GM12891 (cell line): ENCODE measurements at regions not wholly inside any gene's neighbourhood (a gene's known extent, or its start where the extent isn't known, plus 50 kb on each side); places are given as distances from the start of the nearest gene placed in this dataset.

ENCODE experiments used
- POLR2A ChIP-seq: IDR thresholded peaks from 2 replicates; pipeline ENCODE4 v1.6.1; 2011; ENCODE audit warnings: low read depth, low read length, control low read depth
- POLR2AphosphoS5 ChIP-seq: IDR thresholded peaks from 2 replicates; pipeline ENCODE4 v1.6.1; 2011; ENCODE audit warnings: low read depth, low read length, control low read depth
- POU2F2 ChIP-seq: IDR thresholded peaks from 2 replicates; pipeline ENCODE4 v1.6.1; 2011; ENCODE audit warnings: low read depth, mild to moderate bottlenecking, control low read depth, low read length, moderate library complexity
- SPI1 ChIP-seq: IDR thresholded peaks from 2 replicates; pipeline ENCODE4 v1.6.1; 2011; ENCODE audit warnings: low read depth, low read length, control low read depth
- TAF1 ChIP-seq: IDR thresholded peaks from 2 replicates; pipeline ENCODE4 v1.6.1; 2011; ENCODE audit warnings: low read depth, low read length, control low read depth

- TF ChIP-seq POLR2AphosphoS5: no peak
- no peak for TF ChIP-seq POLR2A
- no peak for TF ChIP-seq POU2F2
- TF ChIP-seq TAF1: no peak
- no peak for TF ChIP-seq SPI1
These were observed 260.7 kb downstream of the EDEM1 start for GRCh38 chr3:5448246-5448645.
